HCT116 (cell line): ENCODE measurements at regions not wholly inside any gene's neighbourhood (a gene's known extent, or its start where the extent isn't known, plus 50 kb on each side); places are given as distances from the start of the nearest gene placed in this dataset.

Experiments
- ATAC-seq: fragments of 200-7000 bp; cut with Tn5 transposase; 2 replicates; pipeline ENCODE4 v1.9.1; 2020; ENCODE audit warnings: mild to moderate bottlenecking, moderate library complexity
- BruUV-seq: library from RNA; stranded (reverse); fragments of 400-500 nt; replicated peaks from 2 replicates; lab custom pipeline; 2021; lab: Mats Ljungman, UMichigan
- CTCF ChIA-PET: fragments of 300-600 bp; sonication (Branson Sonifier 250); formaldehyde crosslinking; loops from one replicate; lab custom pipeline; 2021; ENCODE audit warnings: antibody characterized with exemption; lab: Charles Lee
- POLR2A ChIA-PET: fragments of 300-600, 350-600 bp; sonication (Branson Sonifier 250); formaldehyde crosslinking; loops from one replicate; lab custom pipeline; 2021; ENCODE audit warnings: antibody characterized with exemption; lab: Charles Lee
- RAD21 ChIA-PET, 2 experiments: fragments of 300-600 bp; sonication (Branson Sonifier 250); formaldehyde crosslinking; loops; one replicate each; lab custom pipeline; 2023; ENCODE audit warnings: low total read pairs in 2 of 2; ENCODE audit not compliant: uncharacterized antibody in 2 of 2, unreplicated experiment in 2 of 2, low non-redundant PET in 1 of 2; lab: Charles Lee
- DNase-seq: peaks from one replicate; pipeline ENCODE4 v3.0.0-alpha.2; 2010; ENCODE audit warnings: low read depth, low spot score
- H2AFZ ChIP-seq: fragments of 200-600 bp; shearing (Covaris generic), sonication (generic); 2 replicates; pipeline ENCODE4 v1.6.1; 2017; ENCODE audit warnings: low read depth, mixed run types, mixed read lengths, antibody characterized with exemption, low read length; ENCODE audit not compliant: poor library complexity, severe bottlenecking
- H3K27ac ChIP-seq: 2 replicates; pipeline ENCODE4 v1.5.1; 2012; ENCODE audit warnings: low read depth, low read length
- H3K27me3 ChIP-seq: fragments of 200-600 bp; sonication (generic); 2 replicates; pipeline ENCODE4 v1.6.1; 2016; ENCODE audit warnings: mixed run types, low read length, mixed read lengths; ENCODE audit not compliant: insufficient read depth
- H3K36me3 ChIP-seq, 2 experiments: fragments of 200-500 bp in 1 of 2; fragments of 200-600 bp in 1 of 2; sonication (Bioruptor generic) in 1 of 2; sonication (generic) in 1 of 2; 2 replicates each; pipeline versions ENCODE4 v1.5.1 to v1.6.1; 2014 to 2016; ENCODE audit warnings: low read length in 2 of 2, inconsistent platforms in 1 of 2, mixed read lengths in 1 of 2, mixed run types in 1 of 2; ENCODE audit not compliant: insufficient read depth in 2 of 2, control insufficient read depth in 1 of 2
- H3K4me1 ChIP-seq, 2 experiments: fragments of 200-600 bp in 1 of 2; sonication (generic) in 1 of 2; 2 replicates each; pipeline versions ENCODE4 v1.5.1 to v1.6.1; 2012 to 2017; ENCODE audit warnings: low read length in 2 of 2, inconsistent platforms in 1 of 2, mild to moderate bottlenecking in 1 of 2, mixed read lengths in 1 of 2, mixed run types in 1 of 2, moderate library complexity in 1 of 2; ENCODE audit not compliant: insufficient read depth in 2 of 2, control insufficient read depth in 1 of 2
- H3K4me2 ChIP-seq: fragments of 200-600 bp; sonication (generic); 2 replicates; pipeline ENCODE4 v1.6.1; 2017; ENCODE audit warnings: mixed run types, low read length, mixed read lengths
- H3K4me3 ChIP-seq, 2 experiments: fragments of 200-600 bp in 1 of 2; sonication (generic) in 1 of 2; replicated peaks in 1 of 2; 2 replicates each; pipeline ENCODE4 v1.5.1; 2011 to 2016; ENCODE audit warnings: low read length in 2 of 2, control low read depth in 1 of 2, low read depth in 1 of 2, mild to moderate bottlenecking in 1 of 2, mixed read lengths in 1 of 2, mixed run types in 1 of 2
- H3K79me2 ChIP-seq: fragments of 200-600 bp; sonication (generic); 2 replicates; pipeline ENCODE4 v1.6.1; 2017; ENCODE audit warnings: mild to moderate bottlenecking, mixed run types, low read length, moderate library complexity, mixed read lengths; ENCODE audit not compliant: insufficient read depth
- H3K9ac ChIP-seq: fragments of 200-600 bp; sonication (generic); 2 replicates; pipeline ENCODE4 v1.6.1; 2016; ENCODE audit warnings: low read length, mixed read lengths
- H3K9me2 ChIP-seq: fragments of 200-600 bp; sonication (generic), shearing (Covaris generic); 2 replicates; pipeline ENCODE4 v1.6.1; 2017; ENCODE audit warnings: mixed run types, mild to moderate bottlenecking, moderate library complexity; ENCODE audit not compliant: insufficient read depth
- H3K9me3 ChIP-seq, 2 experiments: fragments of 200-500 bp in 1 of 2; fragments of 200-600 bp in 1 of 2; sonication (Bioruptor generic) in 1 of 2; sonication (generic) in 1 of 2; 2 replicates each; pipeline ENCODE4 v1.6.1; 2014 to 2017; ENCODE audit warnings: low read length in 2 of 2, mixed read lengths in 2 of 2, inconsistent platforms in 1 of 2, low read depth in 1 of 2, mild to moderate bottlenecking in 1 of 2, mixed run types in 1 of 2, moderate library complexity in 1 of 2; ENCODE audit not compliant: control insufficient read depth in 1 of 2, insufficient read depth in 1 of 2
- H4K20me1 ChIP-seq: fragments of 200-600 bp; sonication (generic), shearing (Covaris generic); 2 replicates; pipeline ENCODE4 v1.6.1; 2017; ENCODE audit warnings: mixed run types, mild to moderate bottlenecking, moderate library complexity; ENCODE audit not compliant: insufficient read depth
- CBX3 ChIP-seq: IDR thresholded peaks from 2 replicates; pipeline ENCODE4 v1.6.1; 2012; ENCODE audit warnings: low read depth
- CEBPB ChIP-seq: IDR thresholded peaks from 2 replicates; pipeline ENCODE4 v1.6.1; 2012; ENCODE audit warnings: low read depth
- CTCF ChIP-seq, 3 experiments: fragments of 200-600 bp in 1 of 3; sonication (generic) in 1 of 3; IDR thresholded peaks in 2 of 3; conservative IDR thresholded peaks in 1 of 3; 2 replicates each; pipeline ENCODE4 v1.5.1; 2012 to 2017; ENCODE audit warnings: low read depth in 2 of 3, low read length in 2 of 3, antibody characterized with exemption in 1 of 3, borderline replicate concordance in 1 of 3, control low read depth in 1 of 3, mild to moderate bottlenecking in 1 of 3, mixed read lengths in 1 of 3, mixed run types in 1 of 3, moderate library complexity in 1 of 3; ENCODE audit not compliant: insufficient read depth in 1 of 3
- EGR1 ChIP-seq: IDR thresholded peaks from 2 replicates; pipeline ENCODE4 v1.6.1; 2012; ENCODE audit warnings: low read depth
- EZH2 ChIP-seq: fragments of 200-600 bp; sonication (generic); IDR thresholded peaks from 2 replicates; pipeline ENCODE4 v1.6.1; 2017; ENCODE audit warnings: antibody characterized with exemption, mixed run types
- FOSL1 ChIP-seq: IDR thresholded peaks from 2 replicates; pipeline ENCODE4 v1.6.1; 2012; ENCODE audit warnings: low read depth
- POLR2AphosphoS5 ChIP-seq: IDR thresholded peaks from 2 replicates; pipeline ENCODE4 v1.6.1; 2011; ENCODE audit warnings: mild to moderate bottlenecking, low read depth, low read length, moderate library complexity
- RAD21 ChIP-seq: IDR thresholded peaks from 2 replicates; pipeline ENCODE4 v1.6.1; 2012; ENCODE audit warnings: low read depth, mild to moderate bottlenecking
- REST ChIP-seq: IDR thresholded peaks from 2 replicates; pipeline ENCODE4 v1.6.1; 2012; ENCODE audit warnings: low read depth
- SIN3A ChIP-seq: IDR thresholded peaks from 2 replicates; pipeline ENCODE4 v1.6.1; 2012; ENCODE audit warnings: low read depth
- SP1 ChIP-seq: IDR thresholded peaks from 2 replicates; pipeline ENCODE4 v1.6.1; 2012; ENCODE audit warnings: low read depth
- YY1 ChIP-seq: IDR thresholded peaks from 2 replicates; pipeline ENCODE4 v1.6.1; 2011; ENCODE audit warnings: low read length, low read depth, moderate library complexity, mild to moderate bottlenecking; ENCODE audit not compliant: insufficient replicate concordance; ENCODE audit errors: extremely low read depth
- ZBTB33 ChIP-seq: IDR thresholded peaks from 2 replicates; pipeline ENCODE4 v1.6.1; 2011; ENCODE audit warnings: mild to moderate bottlenecking, low read length, moderate library complexity; ENCODE audit not compliant: insufficient replicate concordance; ENCODE audit errors: extremely low read depth
- ZFX ChIP-seq: fragments of 450-650 bp; IDR thresholded peaks from 2 replicates; pipeline ENCODE4 v1.6.1; 2017
- intact Hi-C: fragments of 100-400 bp; cut with micrococcal nuclease; formaldehyde crosslinking; loops from 2 replicates; pipeline ENCODE4 v1.10.0; 2022

- TF ChIP-seq ZBTB33 (no peak), RAD21 (no peak)
Observed at GRCh38 chr15:25536801-25537611, 98.2 kb upstream of the UBE3A start (continued).

GRCh38 chr15:25535866-25536265 lies 97.0 kb upstream of the UBE3A start:
- Histone ChIP-seq H2AFZ (no peak overlapping the region), H3K4me2 (no peak overlapping the region), H3K27ac (no peak overlapping the region), H3K36me3 (no peaks in the 10 kb centered on the region), H3K9ac (no peak overlapping the region), H3K27me3 (no peaks in the 10 kb centered on the region), H3K9me2 (no peaks in the 10 kb centered on the region), H3K79me2 (no peaks in the 10 kb centered on the region), H3K4me3 (no peak overlapping the region), H3K9me3 (peaks cover 0 to 15% of the 10 kb centered on the region in 2 experiments; a peak in 2 of 4 replicates), H4K20me1 (no peaks in the 10 kb centered on the region), H3K4me1 (no peaks in the 10 kb centered on the region)
- intact Hi-C loops: no loop called here
- RAD21 ChIA-PET: no interaction called here
- ATAC-seq (no peak), DNase-seq (no peak)
- POLR2A ChIA-PET: no interaction called here
- no TSS peak for BruUV-seq
- CTCF ChIA-PET: no interaction called here
- TF ChIP-seq ZBTB33: no peak
- no peak for TF ChIP-seq REST
- no peak for TF ChIP-seq CBX3
- no peak for TF ChIP-seq CTCF (IDR thresholded peaks at IDR 0.05 in 2 of 3, conservative IDR thresholded peaks at IDR 0.05 in 1 of 3; ENCODE audit: borderline replicate concordance in 1 of 3, insufficient read depth in 1 of 3, low read depth in 2 of 3, low read length in 2 of 3)
- no peak for TF ChIP-seq POLR2AphosphoS5
- no peak for TF ChIP-seq SP1
- no peak for TF ChIP-seq EGR1
- no peak for TF ChIP-seq CEBPB
- no peak for TF ChIP-seq YY1
- TF ChIP-seq RAD21: no peak
- TF ChIP-seq FOSL1: no peak
- no peak for TF ChIP-seq SIN3A
- no peak for TF ChIP-seq ZFX
- no peak for TF ChIP-seq EZH2
